ENCODE measurements at regions not wholly inside any gene's neighbourhood (a gene's known extent, or its start where the extent isn't known, plus 50 kb on each side); places are given as distances from the start of the nearest gene placed in this dataset.

DNA sequence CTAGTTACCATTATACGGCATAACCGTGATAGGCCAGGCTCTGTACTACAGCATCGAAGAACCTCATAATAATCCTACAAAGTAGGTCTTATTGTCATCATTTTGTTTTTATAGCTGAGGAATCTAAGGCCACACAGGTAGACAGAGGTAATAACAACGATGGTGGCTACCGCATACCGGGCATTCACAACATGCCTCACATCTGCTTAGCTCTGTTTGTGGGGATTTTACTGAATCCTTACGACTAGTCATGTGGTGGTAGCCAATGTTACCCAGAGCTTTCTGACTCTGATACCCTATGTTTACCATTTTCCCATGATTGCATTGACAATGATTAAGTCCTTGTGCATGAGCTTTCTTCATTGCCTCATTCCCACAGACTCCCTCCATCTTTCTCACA lies 269.4 kb downstream of the TCF7L2 start:
- Histone ChIP-seq H3K18ac (ENCODE audit: low read length) (no peak overlapping the region), H2BK5ac (ENCODE audit: low read length) (no peak overlapping the region), H3K23ac (ENCODE audit: low read length) (no peak overlapping the region), H3K36me3 (ENCODE audit: control insufficient read depth, insufficient read depth, low read length) (no peaks in the 10 kb centered on the region), H2AK5ac (ENCODE audit: low read length) (no peak overlapping the region), H3K79me1 (ENCODE audit: low read length) (no peaks in the 10 kb centered on the region), H3K27me3 (ENCODE audit: insufficient read depth, low read length, poor library complexity) (no peaks in the 10 kb centered on the region), H3K27ac (ENCODE audit: low read depth, low read length) (no peak overlapping the region), H3K9ac (ENCODE audit: low read length) (no peak overlapping the region), H3K56ac (ENCODE audit: low read length) (no peak overlapping the region), H3K4me2 (ENCODE audit: low read length) (no peak overlapping the region), H2BK120ac (ENCODE audit: low read depth, low read length) (no peak overlapping the region), H3K4ac (ENCODE audit: low read depth, low read length) (no peak overlapping the region), H3K79me2 (ENCODE audit: control insufficient read depth, insufficient read depth, low read length) (no peaks in the 10 kb centered on the region), H3K4me3 (ENCODE audit: low read length) (no peak overlapping the region), H3K4me1 (ENCODE audit: control insufficient read depth, low read depth, low read length) (peaks cover 5% of the 10 kb centered on the region), H4K8ac (ENCODE audit: low read depth, low read length) (no peak overlapping the region), H4K5ac (ENCODE audit: low read length) (no peak overlapping the region), H2BK15ac (replicated peaks; ENCODE audit: low read depth) (no peak overlapping the region)
- peak; percentile 88 for DNase-seq
- no CpG with 5 or more reads among the region's 7 CpGs for WGBS (ENCODE audit: extremely low coverage, insufficient coverage, low lambda C conversion rate)

DNA sequence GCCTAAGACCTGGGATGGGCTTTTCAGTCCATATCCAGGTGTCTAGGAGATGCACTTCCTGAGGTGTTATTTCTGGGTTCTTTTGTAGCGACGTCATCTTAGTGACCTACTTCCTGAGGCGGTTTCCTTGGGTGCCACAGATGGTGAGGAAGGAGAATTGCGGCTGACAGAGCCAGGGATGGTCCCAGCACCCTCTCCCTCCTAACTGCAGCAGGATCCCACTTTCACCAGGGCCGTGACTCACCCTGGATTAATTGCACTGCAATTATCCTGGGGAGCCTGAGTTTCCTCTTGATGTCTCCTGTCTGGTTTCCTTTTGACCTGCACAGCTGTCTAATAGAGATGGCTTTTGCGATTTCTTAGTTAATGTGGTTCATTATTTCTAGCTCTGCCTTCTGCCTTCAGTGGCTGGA lies 271.7 kb downstream of the TCF7L2 start:
- Histone ChIP-seq H3K23ac (ENCODE audit: low read length) (no peak overlapping the region), H3K27me3 (ENCODE audit: insufficient read depth, low read length, poor library complexity) (no peaks in the 10 kb centered on the region), H3K27ac (ENCODE audit: low read depth, low read length) (no peak overlapping the region), H2BK5ac (ENCODE audit: low read length) (no peak overlapping the region), H3K4me2 (ENCODE audit: low read length) (no peak overlapping the region), H2BK120ac (ENCODE audit: low read depth, low read length) (no peak overlapping the region), H4K8ac (ENCODE audit: low read depth, low read length) (no peak overlapping the region), H3K79me2 (ENCODE audit: control insufficient read depth, insufficient read depth, low read length) (no peaks in the 10 kb centered on the region), H3K36me3 (ENCODE audit: control insufficient read depth, insufficient read depth, low read length) (no peaks in the 10 kb centered on the region), H4K5ac (ENCODE audit: low read length) (no peak overlapping the region), H3K18ac (ENCODE audit: low read length) (no peak overlapping the region), H2AK5ac (ENCODE audit: low read length) (no peak overlapping the region), H3K9ac (ENCODE audit: low read length) (no peak overlapping the region), H3K4ac (ENCODE audit: low read depth, low read length) (no peak overlapping the region), H3K4me1 (ENCODE audit: control insufficient read depth, low read depth, low read length) (peaks cover 5% of the 10 kb centered on the region), H3K56ac (ENCODE audit: low read length) (no peak overlapping the region), H3K79me1 (ENCODE audit: low read length) (no peaks in the 10 kb centered on the region), H3K4me3 (ENCODE audit: low read length) (no peak overlapping the region), H2BK15ac (replicated peaks; ENCODE audit: low read depth) (no peak overlapping the region)
- WGBS (ENCODE audit: extremely low coverage, insufficient coverage, low lambda C conversion rate) = no CpG with 5 or more reads among the region's 6 CpGs
- peak; percentile 94 for DNase-seq

DNA sequence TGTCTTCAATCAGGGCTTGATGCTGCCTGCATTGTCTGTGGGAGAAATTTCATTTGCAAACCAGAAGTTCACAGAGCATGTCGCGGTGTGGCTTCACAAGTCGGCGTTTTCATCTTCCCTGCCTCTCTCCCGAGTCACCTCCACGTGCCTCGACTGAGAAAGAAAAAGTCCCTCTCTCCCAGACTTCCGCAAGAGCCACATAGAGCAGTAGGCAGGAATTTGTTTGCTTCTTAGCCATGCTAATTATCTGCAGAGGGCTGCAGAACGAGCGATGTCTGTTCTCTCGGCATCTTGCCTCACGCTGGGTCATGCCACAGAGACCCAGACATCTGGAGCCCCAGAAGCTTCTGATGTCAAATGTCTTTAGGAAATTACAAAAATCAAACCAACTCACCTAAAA lies 272.2 kb downstream of the TCF7L2 start:
- no peak overlapping the region for H3K4me3 ChIP-seq (ENCODE audit: low read length)
- WGBS (ENCODE audit: extremely low coverage, insufficient coverage, low lambda C conversion rate) = no CpG with 5 or more reads among the region's 12 CpGs

DNA sequence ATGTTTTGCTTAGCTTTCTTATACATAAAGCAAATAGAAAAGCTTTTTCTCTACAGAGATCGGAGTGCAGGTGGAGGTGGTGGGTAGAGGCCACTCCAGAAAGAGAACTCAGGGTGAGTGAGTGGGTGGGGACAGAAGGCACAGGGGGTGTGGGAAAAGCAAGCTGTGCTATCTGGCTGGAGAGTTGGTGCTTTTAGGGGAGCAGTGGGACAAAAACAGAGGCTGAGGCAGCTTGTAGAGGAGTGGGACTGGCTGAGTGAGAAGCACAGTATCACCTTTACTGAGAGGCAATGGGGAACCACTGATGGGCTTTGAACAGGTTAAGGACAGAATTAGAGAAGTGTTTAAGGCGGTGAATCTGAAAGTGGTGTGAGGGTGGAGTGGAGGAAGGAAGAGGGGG lies 275.3 kb downstream of the TCF7L2 start:
- no peak overlapping the region for H3K23ac ChIP-seq (ENCODE audit: low read length)
- H3K4me2 ChIP-seq (ENCODE audit: low read length) = no peak overlapping the region
- H3K27me3 ChIP-seq (ENCODE audit: insufficient read depth, low read length, poor library complexity) = no peaks in the 10 kb centered on the region
- H3K4me1 ChIP-seq (ENCODE audit: control insufficient read depth, low read depth, low read length) = no peaks in the 10 kb centered on the region
- H3K79me2 ChIP-seq (ENCODE audit: control insufficient read depth, insufficient read depth, low read length) = no peaks in the 10 kb centered on the region
- H3K79me1 ChIP-seq (ENCODE audit: low read length) = no peaks in the 10 kb centered on the region
- H2BK120ac ChIP-seq (ENCODE audit: low read depth, low read length) = no peak overlapping the region
- H4K8ac ChIP-seq (ENCODE audit: low read depth, low read length) = no peak overlapping the region
- no CpG with 5 or more reads among the region's 2 CpGs for WGBS (ENCODE audit: extremely low coverage, insufficient coverage, low lambda C conversion rate)
- H3K27ac ChIP-seq (ENCODE audit: low read depth, low read length) = no peak overlapping the region
- DNase-seq = no peak
- no peak overlapping the region for H3K56ac ChIP-seq (ENCODE audit: low read length)
- no peak overlapping the region for H2AK5ac ChIP-seq (ENCODE audit: low read length)
- H2BK5ac ChIP-seq (ENCODE audit: low read length) = no peak overlapping the region
- H2BK15ac ChIP-seq (replicated peaks; ENCODE audit: low read depth) = no peak overlapping the region
- no peak overlapping the region for H3K4ac ChIP-seq (ENCODE audit: low read depth, low read length)
- no peak overlapping the region for H3K18ac ChIP-seq (ENCODE audit: low read length)
- no peaks in the 10 kb centered on the region for H3K36me3 ChIP-seq (ENCODE audit: control insufficient read depth, insufficient read depth, low read length)
- no peak overlapping the region for H4K5ac ChIP-seq (ENCODE audit: low read length)
- no peak overlapping the region for H3K9ac ChIP-seq (ENCODE audit: low read length)
- H3K4me3 ChIP-seq (ENCODE audit: low read length) = no peak overlapping the region

More for the DNA sequence above, 272.2 kb downstream of the TCF7L2 start:
- H3K79me2 ChIP-seq (ENCODE audit: control insufficient read depth, insufficient read depth, low read length) = no peaks in the 10 kb centered on the region
- H3K27me3 ChIP-seq (ENCODE audit: insufficient read depth, low read length, poor library complexity) = no peaks in the 10 kb centered on the region
- no peak overlapping the region for H4K8ac ChIP-seq (ENCODE audit: low read depth, low read length)
- peaks cover 5% of the 10 kb centered on the region for H3K4me1 ChIP-seq (ENCODE audit: control insufficient read depth, low read depth, low read length)
- H2BK5ac ChIP-seq (ENCODE audit: low read length) = no peak overlapping the region
- H4K5ac ChIP-seq (ENCODE audit: low read length) = no peak overlapping the region
- no peaks in the 10 kb centered on the region for H3K36me3 ChIP-seq (ENCODE audit: control insufficient read depth, insufficient read depth, low read length)
- H3K4ac ChIP-seq (ENCODE audit: low read depth, low read length) = no peak overlapping the region
- H2BK15ac ChIP-seq (replicated peaks; ENCODE audit: low read depth) = no peak overlapping the region
- H3K4me2 ChIP-seq (ENCODE audit: low read length) = no peak overlapping the region
- no peak overlapping the region for H3K27ac ChIP-seq (ENCODE audit: low read depth, low read length)
- H3K18ac ChIP-seq (ENCODE audit: low read length) = no peak overlapping the region
- no peaks in the 10 kb centered on the region for H3K79me1 ChIP-seq (ENCODE audit: low read length)
- no peak overlapping the region for H3K9ac ChIP-seq (ENCODE audit: low read length)
- no peak overlapping the region for H3K56ac ChIP-seq (ENCODE audit: low read length)
- no peak overlapping the region for H2BK120ac ChIP-seq (ENCODE audit: low read depth, low read length)
- no peak overlapping the region for H2AK5ac ChIP-seq (ENCODE audit: low read length)
- no peak overlapping the region for H3K23ac ChIP-seq (ENCODE audit: low read length)
- peak; percentile 49 for DNase-seq

DNA sequence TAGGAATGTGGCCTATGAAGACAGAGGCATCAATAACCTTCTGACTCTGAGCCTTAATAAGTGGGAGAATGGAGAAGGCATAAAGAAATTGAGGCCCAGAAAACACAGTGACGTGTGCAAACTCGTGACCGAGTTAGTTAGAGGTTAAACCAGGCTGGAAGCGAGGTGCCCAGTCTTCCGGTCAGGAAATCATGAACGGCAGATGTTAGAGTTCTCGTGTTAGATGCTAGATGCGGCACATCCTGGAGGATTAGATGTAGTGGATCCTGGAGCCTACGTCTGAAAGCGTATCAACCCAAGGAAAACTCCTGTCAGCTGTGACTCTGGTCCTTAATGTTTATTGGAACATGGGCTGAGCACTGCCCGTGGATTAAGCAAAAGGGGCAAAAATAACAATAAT lies 275.9 kb downstream of the TCF7L2 start:
- Histone ChIP-seq H3K79me1 (ENCODE audit: low read length) (no peaks in the 10 kb centered on the region), H4K5ac (ENCODE audit: low read length) (no peak overlapping the region), H2BK5ac (ENCODE audit: low read length) (no peak overlapping the region), H3K27ac (ENCODE audit: low read depth, low read length) (no peak overlapping the region), H3K56ac (ENCODE audit: low read length) (no peak overlapping the region), H3K18ac (ENCODE audit: low read length) (no peak overlapping the region), H3K9ac (ENCODE audit: low read length) (no peak overlapping the region), H2BK120ac (ENCODE audit: low read depth, low read length) (no peak overlapping the region), H2BK15ac (replicated peaks; ENCODE audit: low read depth) (no peak overlapping the region), H3K27me3 (ENCODE audit: insufficient read depth, low read length, poor library complexity) (no peaks in the 10 kb centered on the region), H3K4ac (ENCODE audit: low read depth, low read length) (no peak overlapping the region), H4K8ac (ENCODE audit: low read depth, low read length) (no peak overlapping the region), H3K4me3 (ENCODE audit: low read length) (no peak overlapping the region), H3K36me3 (ENCODE audit: control insufficient read depth, insufficient read depth, low read length) (no peaks in the 10 kb centered on the region), H3K23ac (ENCODE audit: low read length) (no peak overlapping the region), H2AK5ac (ENCODE audit: low read length) (no peak overlapping the region), H3K79me2 (ENCODE audit: control insufficient read depth, insufficient read depth, low read length) (no peaks in the 10 kb centered on the region), H3K4me1 (ENCODE audit: control insufficient read depth, low read depth, low read length) (no peaks in the 10 kb centered on the region), H3K4me2 (ENCODE audit: low read length) (no peak overlapping the region)
- DNase-seq = no peak
- no CpG with 5 or more reads among the region's 11 CpGs for WGBS (ENCODE audit: extremely low coverage, insufficient coverage, low lambda C conversion rate)

DNA sequence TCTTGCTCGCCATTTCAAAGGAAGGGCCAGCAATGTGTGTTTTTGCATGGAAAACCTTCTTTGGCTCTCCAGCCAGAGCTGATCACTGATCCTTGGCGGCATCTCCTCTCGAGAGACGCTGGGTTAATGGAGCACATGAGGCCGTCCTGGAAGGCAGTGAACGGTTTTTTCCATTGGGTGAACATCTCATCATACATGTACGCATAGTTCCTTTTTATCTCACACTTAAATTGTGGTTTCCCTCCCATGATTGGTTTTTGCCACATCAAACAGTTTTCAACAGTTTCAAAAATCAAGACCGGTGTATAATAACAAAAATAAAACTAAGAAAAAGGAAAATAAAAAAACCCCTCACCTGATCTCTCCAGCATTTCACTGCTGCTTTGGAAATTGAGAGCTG lies 276.4 kb downstream of the TCF7L2 start:
- Histone ChIP-seq H4K8ac (ENCODE audit: low read depth, low read length) (no peak overlapping the region), H3K27ac (ENCODE audit: low read depth, low read length) (no peak overlapping the region), H3K9ac (ENCODE audit: low read length) (no peak overlapping the region), H4K5ac (ENCODE audit: low read length) (no peak overlapping the region), H3K4ac (ENCODE audit: low read depth, low read length) (no peak overlapping the region), H3K4me3 (ENCODE audit: low read length) (no peak overlapping the region), H3K4me1 (ENCODE audit: control insufficient read depth, low read depth, low read length) (no peaks in the 10 kb centered on the region), H3K56ac (ENCODE audit: low read length) (no peak overlapping the region), H3K4me2 (ENCODE audit: low read length) (no peak overlapping the region), H3K27me3 (ENCODE audit: insufficient read depth, low read length, poor library complexity) (no peaks in the 10 kb centered on the region), H3K79me2 (ENCODE audit: control insufficient read depth, insufficient read depth, low read length) (no peaks in the 10 kb centered on the region), H3K18ac (ENCODE audit: low read length) (no peak overlapping the region), H3K23ac (ENCODE audit: low read length) (no peak overlapping the region), H3K79me1 (ENCODE audit: low read length) (no peaks in the 10 kb centered on the region), H2BK120ac (ENCODE audit: low read depth, low read length) (no peak overlapping the region), H2AK5ac (ENCODE audit: low read length) (no peak overlapping the region), H3K36me3 (ENCODE audit: control insufficient read depth, insufficient read depth, low read length) (no peaks in the 10 kb centered on the region), H2BK5ac (ENCODE audit: low read length) (no peak overlapping the region), H2BK15ac (replicated peaks; ENCODE audit: low read depth) (no peak overlapping the region)
- no CpG with 5 or more reads among the region's 8 CpGs for WGBS (ENCODE audit: extremely low coverage, insufficient coverage, low lambda C conversion rate)
- DNase-seq = no peak

Measured in mesendoderm (in vitro differentiated cells).